ENCODE measurements at regions not wholly inside any gene's neighbourhood (a gene's known extent, or its start where the extent isn't known, plus 50 kb on each side); places are given as distances from the start of the nearest gene placed in this dataset.

DNA sequence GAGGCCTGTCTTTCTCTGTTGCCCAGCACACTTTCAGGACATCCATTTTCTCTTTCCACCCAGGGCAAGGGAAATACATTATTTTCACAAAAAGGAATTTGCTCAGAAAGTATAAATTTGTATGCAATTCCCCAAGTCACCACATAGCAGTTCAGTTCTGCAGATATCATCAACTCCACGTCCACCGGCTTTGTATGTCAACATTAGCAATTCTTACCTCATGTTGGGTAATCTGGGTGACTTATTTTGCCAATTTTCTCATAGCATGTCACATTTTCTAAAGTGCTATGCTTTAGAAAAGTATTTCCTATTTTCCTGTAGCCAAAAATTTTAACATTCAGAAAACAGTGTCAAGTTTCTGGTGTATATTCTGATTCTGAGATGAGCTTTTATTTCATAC, 501.8 kb downstream of the EFNB2 start:
- no peaks in the 10 kb centered on the region for H3K27me3 Mint-ChIP-seq
- DNase-seq, result no peak
- no peak overlapping the region for H3K4me3 Mint-ChIP-seq
- no peaks in the 10 kb centered on the region for H3K4me1 Mint-ChIP-seq (ENCODE audit: low read depth)
- H3K36me3 Mint-ChIP-seq (ENCODE audit: low read depth), result no peaks in the 10 kb centered on the region
- H3K9me3 Mint-ChIP-seq, result no peaks in the 10 kb centered on the region
- no peak overlapping the region for H3K27ac Mint-ChIP-seq

DNA sequence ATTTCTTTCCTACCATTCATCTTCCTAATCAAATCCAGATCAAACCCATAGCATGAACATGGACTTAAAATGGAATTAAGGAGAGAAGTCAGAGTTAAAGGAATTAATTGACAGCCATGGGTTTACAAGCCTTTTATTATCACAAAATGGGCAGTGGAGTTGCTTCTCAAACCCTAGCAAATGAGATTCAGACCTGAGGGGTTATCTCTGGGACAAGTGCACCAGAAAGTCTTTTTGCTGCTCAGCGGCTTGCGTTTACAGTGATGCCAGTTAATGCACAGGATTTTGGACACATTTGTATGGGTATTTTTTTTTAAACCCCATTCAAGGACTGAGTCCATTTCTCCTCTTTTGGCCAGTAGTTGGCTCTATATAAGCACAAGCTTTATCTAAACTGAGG, 503.0 kb downstream of the EFNB2 start:
- DNase-seq, result no peak
- Mint-ChIP-seq H3K4me1 (ENCODE audit: low read depth) (no peaks in the 10 kb centered on the region), H3K27ac (no peak overlapping the region), H3K27me3 (no peaks in the 10 kb centered on the region), H3K36me3 (ENCODE audit: low read depth) (no peaks in the 10 kb centered on the region), H3K4me3 (no peak overlapping the region), H3K9me3 (no peaks in the 10 kb centered on the region)

DNA sequence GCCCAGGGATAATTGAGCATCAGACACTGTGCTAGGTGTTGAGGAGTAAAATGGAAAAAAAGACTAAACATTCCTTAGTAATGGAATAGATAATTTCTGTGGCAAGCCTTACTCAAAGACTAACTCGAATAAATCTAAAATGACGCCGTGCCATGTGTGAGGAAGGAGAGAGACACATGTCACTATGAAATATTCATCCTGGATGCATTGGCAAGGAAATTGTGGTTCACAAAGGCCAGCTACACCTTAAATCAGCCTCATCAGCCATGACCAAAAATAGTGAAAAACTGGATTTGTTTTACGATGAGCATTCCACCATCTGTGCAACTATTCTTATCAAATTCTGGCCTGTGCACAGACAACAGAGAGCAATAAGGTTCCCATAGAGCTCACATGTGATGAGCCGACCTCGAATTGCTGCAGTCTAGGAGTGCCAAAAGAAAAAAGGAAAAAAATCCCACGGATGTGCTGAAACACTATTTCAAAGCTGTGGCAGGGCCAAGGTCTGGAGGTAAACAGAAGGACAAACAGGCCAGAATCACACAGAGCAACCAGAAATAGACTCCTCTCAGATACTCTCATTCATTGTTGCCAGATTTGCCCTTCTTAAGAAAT, 505.7 kb downstream of the EFNB2 start:
- no peak for DNase-seq
- Mint-ChIP-seq H3K4me1 (ENCODE audit: low read depth) (no peaks in the 10 kb centered on the region), H3K27me3 (no peaks in the 10 kb centered on the region), H3K9me3 (no peaks in the 10 kb centered on the region), H3K36me3 (ENCODE audit: low read depth) (no peaks in the 10 kb centered on the region), H3K4me3 (no peak overlapping the region), H3K27ac (no peak overlapping the region)

DNA sequence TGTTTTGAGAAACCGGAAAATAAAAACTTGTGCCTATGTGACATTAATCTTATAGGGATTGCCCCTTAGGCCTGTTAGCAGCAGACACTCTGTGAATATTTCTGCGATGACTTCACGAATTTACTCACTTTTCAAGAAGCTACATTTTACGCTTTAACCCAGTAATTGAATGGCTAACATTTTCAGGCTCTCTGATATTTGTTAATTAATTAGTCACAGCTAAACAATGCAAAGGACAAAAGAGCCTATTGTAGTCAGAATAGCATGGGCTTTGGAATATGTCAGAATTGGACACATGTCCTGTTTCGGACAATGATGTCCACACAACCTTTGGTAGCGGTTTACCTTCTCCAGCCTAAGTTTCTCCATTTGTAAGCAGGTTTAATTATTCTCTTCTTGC, 506.6 kb downstream of the EFNB2 start:
- Mint-ChIP-seq H3K4me1 (ENCODE audit: low read depth) (no peaks in the 10 kb centered on the region), H3K9me3 (no peaks in the 10 kb centered on the region), H3K27ac (no peak overlapping the region), H3K36me3 (ENCODE audit: low read depth) (no peaks in the 10 kb centered on the region), H3K4me3 (no peak overlapping the region), H3K27me3 (no peaks in the 10 kb centered on the region)
- no peak for DNase-seq

- Mint-ChIP-seq H3K4me1 (ENCODE audit: low read depth) (no peaks in the 10 kb centered on the region), H3K4me3 (no peak overlapping the region), H3K27me3 (no peaks in the 10 kb centered on the region), H3K27ac (no peak overlapping the region), H3K9me3 (no peaks in the 10 kb centered on the region), H3K36me3 (ENCODE audit: low read depth) (no peaks in the 10 kb centered on the region)
- DNase-seq, result no peak
Measured at GRCh38 chr13:106011600-106011999, 523.9 kb downstream of the EFNB2 start.

DNA sequence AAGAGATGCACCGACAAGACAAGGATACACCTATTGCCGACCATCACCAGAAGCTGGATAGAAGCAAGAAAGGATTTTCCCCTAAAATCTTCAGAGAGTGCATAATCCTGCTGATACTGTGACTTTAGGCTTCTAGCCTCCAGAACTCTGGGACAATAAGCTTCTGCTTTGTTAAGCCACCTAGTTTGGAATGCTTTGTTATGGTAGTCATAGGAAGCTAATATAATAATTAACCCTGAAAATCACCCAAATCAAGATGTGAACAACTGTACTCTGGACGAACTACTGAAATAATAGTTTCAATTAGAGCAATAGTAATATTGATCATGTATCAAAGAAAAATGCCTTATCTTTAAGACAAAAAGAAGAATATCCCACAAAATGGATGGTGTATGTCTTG, 524.6 kb downstream of the EFNB2 start:
- Mint-ChIP-seq H3K36me3 (ENCODE audit: low read depth) (no peaks in the 10 kb centered on the region), H3K27me3 (no peaks in the 10 kb centered on the region), H3K4me3 (no peak overlapping the region), H3K9me3 (no peaks in the 10 kb centered on the region), H3K4me1 (ENCODE audit: low read depth) (no peaks in the 10 kb centered on the region), H3K27ac (no peak overlapping the region)
- no peak for DNase-seq

- Mint-ChIP-seq H3K27ac (no peak overlapping the region), H3K4me3 (no peak overlapping the region), H3K4me1 (ENCODE audit: low read depth) (no peaks in the 10 kb centered on the region), H3K27me3 (no peaks in the 10 kb centered on the region), H3K9me3 (no peaks in the 10 kb centered on the region), H3K36me3 (ENCODE audit: low read depth) (no peaks in the 10 kb centered on the region)
- DNase-seq, result no peak
Measured at GRCh38 chr13:106008540-106008939, 526.9 kb downstream of the EFNB2 start.

DNA sequence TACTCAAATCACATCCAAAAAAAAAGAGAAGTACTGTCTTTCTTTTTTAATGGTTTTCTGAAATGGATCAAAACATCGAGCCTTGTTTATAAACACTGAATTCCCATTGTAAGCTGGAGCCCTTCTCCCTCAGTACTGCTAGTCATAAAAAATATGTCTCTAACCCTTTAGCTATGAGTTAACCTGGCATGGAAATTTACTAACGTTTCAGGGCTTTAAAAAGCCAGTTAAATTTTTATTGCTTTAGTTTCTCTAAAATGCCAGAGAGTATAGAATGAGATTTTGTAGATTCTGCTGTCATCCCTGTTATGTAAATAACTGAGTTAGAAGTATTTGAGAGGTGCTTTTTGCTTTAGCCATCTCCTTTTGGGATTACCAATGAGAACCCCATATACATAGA, 528.3 kb downstream of the EFNB2 start:
- Mint-ChIP-seq H3K27me3 (no peaks in the 10 kb centered on the region), H3K4me1 (ENCODE audit: low read depth) (no peaks in the 10 kb centered on the region), H3K4me3 (no peak overlapping the region), H3K9me3 (no peaks in the 10 kb centered on the region), H3K27ac (no peak overlapping the region), H3K36me3 (ENCODE audit: low read depth) (no peaks in the 10 kb centered on the region)
- DNase-seq, result no peak

DNA sequence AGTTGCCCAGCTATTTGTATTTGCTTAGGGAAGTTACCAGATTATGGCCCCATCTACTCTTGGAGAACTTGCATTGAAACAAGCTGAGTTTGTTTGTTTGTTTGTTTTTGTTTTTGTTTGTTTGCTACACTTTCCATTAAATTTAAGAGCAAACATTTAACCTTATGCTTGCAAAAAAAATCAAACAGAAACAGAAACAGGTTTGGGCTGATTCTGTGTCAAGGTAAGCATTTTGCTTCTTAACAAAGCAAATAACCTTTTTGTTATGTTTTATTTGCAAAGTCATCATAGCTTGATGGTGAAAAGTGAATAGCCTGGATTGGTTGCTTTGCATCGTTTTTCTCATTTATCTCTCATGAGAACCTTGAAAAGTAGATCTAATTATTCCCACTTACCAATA, 531.8 kb downstream of the EFNB2 start:
- Mint-ChIP-seq H3K27ac (no peak overlapping the region), H3K27me3 (no peaks in the 10 kb centered on the region), H3K9me3 (peaks cover under 1% of the 10 kb centered on the region), H3K4me1 (ENCODE audit: low read depth) (no peaks in the 10 kb centered on the region), H3K36me3 (ENCODE audit: low read depth) (no peaks in the 10 kb centered on the region), H3K4me3 (no peak overlapping the region)
- no peak for DNase-seq

DNA sequence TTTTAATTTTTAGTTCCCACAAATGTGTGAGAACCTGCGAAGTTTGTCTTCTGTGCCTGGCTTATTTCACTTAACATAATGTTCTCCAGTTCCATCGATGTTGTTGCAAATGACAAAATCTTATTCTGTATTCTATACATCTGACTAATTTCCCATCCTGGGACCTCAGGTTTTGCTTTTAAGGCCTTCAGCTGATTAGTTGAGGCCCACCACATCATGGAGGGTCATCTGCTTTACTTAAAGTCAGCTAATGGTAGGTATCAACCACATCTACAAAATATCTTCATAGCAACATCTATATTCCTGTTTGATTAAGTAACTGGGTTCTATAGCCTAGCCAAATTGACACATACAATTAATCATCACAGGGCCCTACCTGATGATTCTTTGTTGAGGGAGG, 534.0 kb downstream of the EFNB2 start:
- Mint-ChIP-seq H3K4me3 (no peak overlapping the region), H3K36me3 (ENCODE audit: low read depth) (no peaks in the 10 kb centered on the region), H3K9me3 (peaks cover 5% of the 10 kb centered on the region), H3K27ac (no peak overlapping the region), H3K27me3 (no peaks in the 10 kb centered on the region), H3K4me1 (ENCODE audit: low read depth) (no peaks in the 10 kb centered on the region)
- no peak for DNase-seq

- Mint-ChIP-seq H3K9me3 (peaks cover 5% of the 10 kb centered on the region), H3K36me3 (ENCODE audit: low read depth) (no peaks in the 10 kb centered on the region), H3K27me3 (no peaks in the 10 kb centered on the region), H3K4me3 (no peak overlapping the region), H3K4me1 (ENCODE audit: low read depth) (no peaks in the 10 kb centered on the region), H3K27ac (no peak overlapping the region)
- no peak for DNase-seq
Measured at GRCh38 chr13:105997581-105998550, 537.6 kb downstream of the EFNB2 start.

DNA sequence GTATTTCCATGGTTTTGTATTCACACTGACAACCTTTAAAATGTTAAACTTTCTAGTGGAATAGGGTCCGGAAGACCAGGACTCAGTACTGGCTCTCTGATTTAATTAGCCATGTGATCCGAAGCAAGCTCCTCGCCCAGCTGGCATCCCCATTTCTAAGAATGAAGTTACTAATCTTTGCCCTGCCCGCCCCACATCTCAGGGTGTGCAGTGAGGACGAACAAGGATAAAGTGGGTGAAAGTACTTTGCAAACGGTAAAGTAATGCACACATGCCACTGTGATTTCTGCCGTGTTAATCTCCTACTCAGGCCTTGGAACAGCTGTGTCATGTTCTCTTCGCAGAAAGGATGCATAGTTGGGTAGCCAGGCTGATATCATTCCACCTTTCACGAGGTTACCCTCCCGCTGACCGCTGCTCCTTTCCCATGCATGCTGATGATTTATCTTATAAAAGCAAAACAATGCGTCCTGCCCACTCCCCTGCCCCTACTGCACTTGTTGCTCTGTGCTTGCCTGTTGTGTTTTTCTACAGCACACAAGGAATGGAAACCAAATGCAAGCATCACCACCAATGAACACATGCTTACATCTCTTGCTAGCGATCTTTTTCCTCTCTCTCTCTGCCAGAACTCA, 539.0 kb downstream of the EFNB2 start:
- no peak overlapping the region for H3K27ac Mint-ChIP-seq
- no peak overlapping the region for H3K4me3 Mint-ChIP-seq
- H3K9me3 Mint-ChIP-seq, result peaks cover 5% of the 10 kb centered on the region
- H3K4me1 Mint-ChIP-seq (ENCODE audit: low read depth), result no peaks in the 10 kb centered on the region
- DNase-seq, result no peak
- H3K27me3 Mint-ChIP-seq, result no peaks in the 10 kb centered on the region
- no peaks in the 10 kb centered on the region for H3K36me3 Mint-ChIP-seq (ENCODE audit: low read depth)

DNA sequence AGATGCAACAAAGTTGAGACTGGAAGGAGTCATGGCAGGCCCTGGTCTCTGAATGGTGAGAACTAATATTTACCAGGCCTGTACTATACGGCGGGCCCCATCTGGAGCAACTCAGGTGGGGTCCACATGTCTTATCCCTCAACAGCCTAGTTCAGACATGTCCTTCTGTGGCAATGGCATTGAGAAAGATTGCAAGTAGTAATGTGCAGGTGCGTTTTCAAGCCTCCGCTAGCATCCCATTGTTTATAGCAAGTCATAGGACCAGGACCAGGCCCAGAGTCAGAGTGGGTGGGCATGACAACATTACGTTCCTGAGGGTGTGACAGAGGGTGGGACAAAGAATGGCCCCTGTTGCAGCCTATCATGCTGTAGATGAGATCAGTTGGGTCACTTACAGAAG, 541.1 kb downstream of the EFNB2 start:
- Mint-ChIP-seq H3K9me3 (peaks cover 5% of the 10 kb centered on the region), H3K27me3 (no peaks in the 10 kb centered on the region), H3K4me1 (ENCODE audit: low read depth) (no peaks in the 10 kb centered on the region), H3K4me3 (no peak overlapping the region), H3K27ac (no peak overlapping the region), H3K36me3 (ENCODE audit: low read depth) (no peaks in the 10 kb centered on the region)
- DNase-seq, result no peak

- H3K27ac Mint-ChIP-seq, result no peak overlapping the region
- no peak overlapping the region for H3K4me3 Mint-ChIP-seq
- H3K9me3 Mint-ChIP-seq, result no peaks in the 10 kb centered on the region
- H3K27me3 Mint-ChIP-seq, result no peaks in the 10 kb centered on the region
- H3K36me3 Mint-ChIP-seq (ENCODE audit: low read depth), result no peaks in the 10 kb centered on the region
- no peak for DNase-seq
- H3K4me1 Mint-ChIP-seq (ENCODE audit: low read depth), result no peaks in the 10 kb centered on the region
Measured at GRCh38 chr13:105991622-105992277, 543.7 kb downstream of the EFNB2 start.

Data from activated T-cell treated with anti-CD3 and anti-CD28 coated beads, Interleukin-2, amount 50 U/mL, for 24 hours (primary cell).